ENCODE measurements at regions not wholly inside any gene's neighbourhood (a gene's known extent, or its start where the extent isn't known, plus 50 kb on each side); places are given as distances from the start of the nearest gene placed in this dataset.

- TF ChIP-seq POLR2A (IDR thresholded peaks at IDR 0.05) (no peak), CTCF (IDR thresholded peaks at IDR 0.05) (no peak), EP300 (IDR thresholded peaks at IDR 0.05) (no peak)
Observed at GRCh38 chr3:147152476-147152875, 253.9 kb downstream of the ZIC4 start.
